ENCODE measurements at regions not wholly inside any gene's neighbourhood (a gene's known extent, or its start where the extent isn't known, plus 50 kb on each side); places are given as distances from the start of the nearest gene placed in this dataset.
"Not testable (repeated sequence)": the region's sequence is repeated elsewhere in the genome, so short reads cannot be mapped to it uniquely, and the experiment has no call there.

DNA sequence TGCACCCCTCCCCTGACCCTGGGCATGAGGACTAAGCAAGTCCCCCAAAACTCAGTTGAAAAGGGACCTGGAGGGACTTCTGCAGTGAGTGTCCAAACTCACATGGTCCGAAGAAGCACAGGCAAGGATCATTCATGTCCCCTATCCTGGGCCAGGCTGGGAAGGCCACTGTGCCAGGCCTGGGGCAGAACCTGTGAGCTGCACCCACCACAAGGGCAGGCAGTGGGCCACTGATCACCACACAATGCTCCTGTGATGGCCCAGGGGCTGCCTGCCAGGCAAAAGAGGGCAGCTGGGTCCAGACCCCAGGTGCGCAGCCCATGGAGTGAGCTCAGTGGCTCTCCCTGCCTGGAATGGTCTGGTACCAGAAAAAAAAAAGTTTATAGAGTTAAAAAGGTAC is 295.4 kb downstream of the CCDC74A start:
- not testable (repeated sequence) for H3K4me1 ChIP-seq (ENCODE audit: control insufficient read depth in 1 of 2, insufficient read depth in 2 of 2, low read length in 2 of 2); H3K27ac ChIP-seq (ENCODE audit: low read length); H3K9me3 ChIP-seq (ENCODE audit: control insufficient read depth in 1 of 2, low read length in 2 of 2); H3K4me3 ChIP-seq (ENCODE audit: low read depth in 1 of 2, low read length in 2 of 2); H3K36me3 ChIP-seq (ENCODE audit: control insufficient read depth in 1 of 2, insufficient read depth in 2 of 2, low read length in 2 of 2); H3K27me3 ChIP-seq (ENCODE audit: low read depth, low read length)

DNA sequence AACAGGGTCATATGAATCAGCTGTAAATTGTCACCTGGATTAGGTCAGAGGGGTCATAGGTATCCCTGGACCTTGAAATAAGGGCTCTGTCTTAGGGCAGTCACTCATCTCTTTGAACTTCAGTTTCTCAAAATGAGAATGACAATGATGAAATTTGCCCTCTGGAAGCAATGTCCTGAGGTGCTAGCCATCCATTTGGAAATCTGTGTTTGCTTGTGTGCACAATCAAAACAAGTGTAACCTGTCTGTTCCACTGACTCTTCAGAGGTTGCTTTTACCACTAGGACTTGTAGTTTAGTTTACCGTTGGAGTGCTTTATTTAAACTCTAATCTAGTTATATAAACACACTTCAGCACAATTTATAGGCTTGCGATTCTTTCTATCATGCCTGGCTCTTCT is 297.3 kb downstream of the CCDC74A start:
- H3K36me3 ChIP-seq (ENCODE audit: control insufficient read depth in 1 of 2, insufficient read depth in 2 of 2, low read length in 2 of 2); H3K9me3 ChIP-seq (ENCODE audit: control insufficient read depth in 1 of 2, low read length in 2 of 2); H3K4me1 ChIP-seq (ENCODE audit: control insufficient read depth in 1 of 2, insufficient read depth in 2 of 2, low read length in 2 of 2); H3K27me3 ChIP-seq (ENCODE audit: low read depth, low read length); H3K4me3 ChIP-seq (ENCODE audit: low read depth in 1 of 2, low read length in 2 of 2); H3K27ac ChIP-seq (ENCODE audit: low read length): not testable (repeated sequence)

DNA sequence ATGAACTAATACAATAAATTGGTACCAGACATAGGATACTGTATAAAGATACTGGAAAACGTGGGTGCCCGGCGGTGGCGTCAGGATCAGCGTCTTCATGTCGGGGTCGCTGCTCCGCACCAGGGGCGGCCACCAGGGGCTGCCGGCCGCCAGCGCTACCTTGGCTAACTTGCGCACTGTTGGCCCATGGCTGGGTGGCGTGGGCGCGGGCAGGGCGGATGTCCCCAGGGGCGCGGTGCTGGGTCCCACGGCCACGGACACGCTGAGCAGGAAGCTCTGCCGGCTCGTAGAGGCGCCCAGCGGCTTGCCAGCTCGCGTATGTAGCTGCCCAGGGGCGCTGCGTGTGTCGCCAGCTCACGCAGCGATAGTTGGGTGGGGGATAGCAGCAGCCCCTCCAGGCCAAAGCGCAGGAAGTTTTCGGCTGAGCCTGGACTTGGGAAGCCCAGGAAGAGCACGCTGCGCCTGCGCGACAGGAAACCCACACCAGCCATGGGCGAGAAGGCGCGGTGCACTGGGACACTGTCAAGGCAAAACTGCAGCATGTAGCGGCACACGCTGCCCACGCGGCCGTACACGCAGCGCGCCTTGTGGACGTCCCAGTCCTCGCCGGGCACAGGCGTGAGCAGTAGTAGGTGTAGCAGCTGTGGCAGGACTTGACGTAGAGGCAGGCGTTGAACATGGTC is 299.9 kb downstream of the CCDC74A start:
- Histone ChIP-seq H3K4me3 (ENCODE audit: low read depth in 1 of 2, low read length in 2 of 2) (no peak overlapping the region), H3K27ac (ENCODE audit: low read length) (no peak overlapping the region), H3K36me3 (ENCODE audit: control insufficient read depth in 1 of 2, insufficient read depth in 2 of 2, low read length in 2 of 2) (no peaks in the 10 kb centered on the region), H3K27me3 (ENCODE audit: low read depth, low read length) (no peaks in the 10 kb centered on the region), H3K9me3 (ENCODE audit: control insufficient read depth in 1 of 2, low read length in 2 of 2) (no peaks in the 10 kb centered on the region), H3K4me1 (ENCODE audit: control insufficient read depth in 1 of 2, insufficient read depth in 2 of 2, low read length in 2 of 2) (no peaks in the 10 kb centered on the region)

DNA sequence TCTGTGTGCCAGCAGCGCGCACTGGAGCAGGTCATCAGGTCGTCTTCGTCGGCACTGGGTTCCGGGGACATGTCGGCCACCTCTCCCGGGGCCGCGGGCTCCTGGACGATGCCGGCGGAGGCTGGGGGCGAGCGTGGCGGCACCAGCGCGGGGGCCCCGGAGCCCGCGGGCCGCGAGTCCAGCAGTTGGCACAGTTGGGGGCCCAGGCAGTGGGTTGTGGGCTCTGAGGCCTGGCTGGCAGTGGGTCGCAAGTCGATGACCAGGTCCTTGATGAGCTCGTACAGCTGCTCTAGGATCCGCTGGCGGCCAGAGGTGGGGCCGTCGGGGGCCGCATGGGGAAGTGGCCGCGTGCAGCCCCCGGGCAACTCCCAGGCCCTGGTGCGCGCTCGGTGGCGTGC is 300.5 kb downstream of the CCDC74A start:
- H3K9me3 ChIP-seq (ENCODE audit: control insufficient read depth in 1 of 2, low read length in 2 of 2), result no peaks in the 10 kb centered on the region
- H3K27me3 ChIP-seq (ENCODE audit: low read depth, low read length), result no peaks in the 10 kb centered on the region
- H3K4me3 ChIP-seq (ENCODE audit: low read depth in 1 of 2, low read length in 2 of 2), result no peak overlapping the region
- H3K27ac ChIP-seq (ENCODE audit: low read length), result no peak overlapping the region
- no peaks in the 10 kb centered on the region for H3K4me1 ChIP-seq (ENCODE audit: control insufficient read depth in 1 of 2, insufficient read depth in 2 of 2, low read length in 2 of 2)
- no peaks in the 10 kb centered on the region for H3K36me3 ChIP-seq (ENCODE audit: control insufficient read depth in 1 of 2, insufficient read depth in 2 of 2, low read length in 2 of 2)

DNA sequence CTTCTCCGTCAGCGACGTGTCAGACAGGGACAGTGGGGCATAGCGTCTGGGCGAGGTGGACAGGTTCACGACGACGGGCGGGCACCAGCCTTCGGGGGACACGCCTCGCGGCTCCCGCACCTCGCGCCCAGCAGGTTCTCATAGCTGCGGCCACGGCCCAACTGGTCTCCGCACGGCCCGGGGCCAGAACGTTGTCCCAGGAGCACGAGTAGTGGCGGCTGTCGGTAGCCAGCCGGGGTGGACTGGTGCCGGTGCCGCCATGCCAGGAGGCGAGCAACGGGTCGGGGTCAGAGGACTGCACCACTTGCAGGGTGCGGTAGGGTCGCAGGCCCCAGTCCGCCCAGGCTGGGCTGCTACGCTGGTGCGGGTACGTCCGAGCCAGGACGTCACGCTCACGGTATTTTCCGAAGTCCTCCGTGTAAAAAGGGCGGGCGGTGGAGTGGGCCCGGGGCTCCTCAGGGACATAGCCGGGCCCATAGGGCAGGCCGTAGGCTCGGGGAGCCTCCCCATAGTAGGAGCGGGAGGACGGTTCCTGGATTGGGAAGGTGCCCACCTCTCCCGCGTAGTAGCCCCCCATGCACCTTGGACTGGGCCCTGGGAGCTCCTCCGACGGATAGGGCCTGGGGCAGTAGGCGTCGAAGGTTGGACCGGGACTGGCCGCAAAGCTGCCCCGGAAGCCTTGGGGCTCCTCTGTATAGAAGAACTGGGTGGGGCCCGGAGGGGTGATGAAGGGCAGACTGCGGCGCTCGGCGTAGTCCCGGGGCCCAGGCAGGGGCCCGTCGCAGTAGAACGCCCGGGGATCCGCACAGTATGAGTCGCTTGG is 301.2 kb downstream of the CCDC74A start:
- H3K9me3 ChIP-seq (ENCODE audit: control insufficient read depth in 1 of 2, low read length in 2 of 2); H3K4me3 ChIP-seq (ENCODE audit: low read depth in 1 of 2, low read length in 2 of 2); H3K36me3 ChIP-seq (ENCODE audit: control insufficient read depth in 1 of 2, insufficient read depth in 2 of 2, low read length in 2 of 2); H3K4me1 ChIP-seq (ENCODE audit: control insufficient read depth in 1 of 2, insufficient read depth in 2 of 2, low read length in 2 of 2); H3K27me3 ChIP-seq (ENCODE audit: low read depth, low read length); H3K27ac ChIP-seq (ENCODE audit: low read length): not testable (repeated sequence)

DNA sequence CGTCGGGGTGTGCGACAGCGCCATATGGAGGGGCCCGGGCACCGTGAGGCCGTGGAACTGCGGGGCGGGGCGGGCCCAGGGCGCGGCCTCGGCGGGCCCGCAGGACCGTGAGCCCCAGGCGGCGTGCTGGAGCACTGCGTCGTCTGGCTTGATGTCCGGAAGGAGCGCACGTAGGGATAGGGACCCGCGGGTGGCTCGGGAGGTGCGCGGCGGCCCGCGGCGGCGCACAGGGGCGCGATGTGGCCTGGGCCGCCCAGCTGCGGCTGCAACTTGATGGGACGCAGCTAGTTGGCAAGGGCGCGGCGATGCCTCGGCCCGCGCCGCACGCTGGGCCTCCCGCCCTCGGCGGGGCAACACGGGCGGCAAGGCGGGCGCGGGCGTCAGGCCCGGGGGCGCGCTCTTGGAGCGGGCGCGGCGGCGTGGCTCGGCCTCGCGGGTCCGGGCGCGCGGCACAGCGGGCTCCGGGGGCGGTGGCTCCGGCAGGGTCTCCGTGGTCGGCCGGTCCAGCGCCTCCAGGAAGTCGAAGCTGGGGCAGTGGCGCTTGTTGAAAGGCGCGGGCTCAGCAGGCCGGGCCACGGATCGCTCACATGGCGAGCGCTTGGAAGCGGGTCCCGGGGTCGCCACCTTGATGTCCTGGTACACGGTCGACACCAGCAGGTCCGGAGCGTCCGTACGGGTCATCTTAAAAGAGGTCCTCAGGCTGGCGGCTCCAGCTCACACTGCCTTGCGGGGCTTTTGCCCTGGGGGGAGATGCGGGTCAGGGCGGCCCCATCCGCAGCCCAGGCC is 302.0 kb downstream of the CCDC74A start:
- not testable (repeated sequence) for H3K4me3 ChIP-seq (ENCODE audit: low read depth in 1 of 2, low read length in 2 of 2); H3K9me3 ChIP-seq (ENCODE audit: control insufficient read depth in 1 of 2, low read length in 2 of 2)

DNA sequence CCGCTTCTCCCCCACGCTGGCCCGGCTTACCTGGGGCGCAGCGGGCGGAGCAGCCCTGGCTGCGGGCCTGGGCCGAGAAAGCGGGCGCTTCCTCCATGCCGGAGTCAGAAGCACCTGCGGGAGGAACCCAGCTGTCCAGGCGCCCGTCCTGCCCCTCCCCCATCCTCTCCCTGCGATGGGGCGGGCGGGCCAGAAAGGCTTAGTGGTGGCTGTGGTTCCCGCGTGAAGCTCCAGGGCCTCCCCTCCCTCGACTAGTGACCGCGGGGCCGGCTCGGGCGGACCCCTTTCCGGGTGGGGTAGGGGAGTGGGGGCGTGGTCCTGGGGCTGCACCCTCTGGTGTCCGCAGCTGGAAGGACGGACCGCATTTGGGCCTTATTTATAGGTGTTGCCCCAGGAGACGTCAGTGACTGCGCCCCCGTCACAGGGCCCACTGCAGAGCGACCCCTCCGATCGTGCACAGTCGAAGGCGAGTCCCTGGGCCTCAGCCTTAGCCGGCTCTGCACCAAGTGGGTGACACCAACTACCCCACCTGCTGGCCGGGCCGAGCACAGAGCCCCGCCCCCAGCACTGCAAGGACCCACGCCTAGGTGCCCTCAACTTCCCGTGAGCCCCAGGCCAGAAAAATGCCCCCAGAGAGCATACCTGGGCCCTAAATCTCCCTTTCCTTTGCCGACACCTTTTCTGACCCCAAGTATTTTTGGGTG is 302.7 kb downstream of the CCDC74A start:
- not testable (repeated sequence) for H3K27me3 ChIP-seq (ENCODE audit: low read depth, low read length); H3K4me3 ChIP-seq (ENCODE audit: low read depth in 1 of 2, low read length in 2 of 2); H3K36me3 ChIP-seq (ENCODE audit: control insufficient read depth in 1 of 2, insufficient read depth in 2 of 2, low read length in 2 of 2); H3K27ac ChIP-seq (ENCODE audit: low read length); H3K4me1 ChIP-seq (ENCODE audit: control insufficient read depth in 1 of 2, insufficient read depth in 2 of 2, low read length in 2 of 2); H3K9me3 ChIP-seq (ENCODE audit: control insufficient read depth in 1 of 2, low read length in 2 of 2)

More for the DNA sequence above, 302.0 kb downstream of the CCDC74A start:
- H3K36me3 ChIP-seq (ENCODE audit: control insufficient read depth in 1 of 2, insufficient read depth in 2 of 2, low read length in 2 of 2); H3K4me1 ChIP-seq (ENCODE audit: control insufficient read depth in 1 of 2, insufficient read depth in 2 of 2, low read length in 2 of 2); H3K27me3 ChIP-seq (ENCODE audit: low read depth, low read length); H3K27ac ChIP-seq (ENCODE audit: low read length): not testable (repeated sequence)

DNA sequence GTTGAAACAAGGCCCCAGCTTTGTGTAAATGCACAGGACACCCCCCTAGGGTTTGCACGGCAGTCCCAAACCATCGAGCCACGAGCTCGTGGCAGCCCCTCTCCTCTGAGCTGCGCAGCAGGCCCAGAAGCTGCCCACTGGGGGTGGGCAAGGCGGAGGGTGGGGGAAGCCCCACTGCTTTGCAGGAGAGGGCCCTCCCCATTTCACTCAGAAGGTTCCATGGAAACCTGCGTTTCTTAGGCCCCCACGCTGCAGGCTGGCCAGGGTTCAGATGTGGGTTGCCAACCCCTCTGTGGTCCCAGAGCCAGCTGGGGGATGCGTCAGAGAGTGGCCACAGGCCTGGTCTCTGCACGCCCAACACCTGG is 303.2 kb downstream of the CCDC74A start:
- H3K9me3 ChIP-seq (ENCODE audit: control insufficient read depth in 1 of 2, low read length in 2 of 2); H3K4me3 ChIP-seq (ENCODE audit: low read depth in 1 of 2, low read length in 2 of 2); H3K36me3 ChIP-seq (ENCODE audit: control insufficient read depth in 1 of 2, insufficient read depth in 2 of 2, low read length in 2 of 2); H3K4me1 ChIP-seq (ENCODE audit: control insufficient read depth in 1 of 2, insufficient read depth in 2 of 2, low read length in 2 of 2); H3K27me3 ChIP-seq (ENCODE audit: low read depth, low read length); H3K27ac ChIP-seq (ENCODE audit: low read length): not testable (repeated sequence)

DNA sequence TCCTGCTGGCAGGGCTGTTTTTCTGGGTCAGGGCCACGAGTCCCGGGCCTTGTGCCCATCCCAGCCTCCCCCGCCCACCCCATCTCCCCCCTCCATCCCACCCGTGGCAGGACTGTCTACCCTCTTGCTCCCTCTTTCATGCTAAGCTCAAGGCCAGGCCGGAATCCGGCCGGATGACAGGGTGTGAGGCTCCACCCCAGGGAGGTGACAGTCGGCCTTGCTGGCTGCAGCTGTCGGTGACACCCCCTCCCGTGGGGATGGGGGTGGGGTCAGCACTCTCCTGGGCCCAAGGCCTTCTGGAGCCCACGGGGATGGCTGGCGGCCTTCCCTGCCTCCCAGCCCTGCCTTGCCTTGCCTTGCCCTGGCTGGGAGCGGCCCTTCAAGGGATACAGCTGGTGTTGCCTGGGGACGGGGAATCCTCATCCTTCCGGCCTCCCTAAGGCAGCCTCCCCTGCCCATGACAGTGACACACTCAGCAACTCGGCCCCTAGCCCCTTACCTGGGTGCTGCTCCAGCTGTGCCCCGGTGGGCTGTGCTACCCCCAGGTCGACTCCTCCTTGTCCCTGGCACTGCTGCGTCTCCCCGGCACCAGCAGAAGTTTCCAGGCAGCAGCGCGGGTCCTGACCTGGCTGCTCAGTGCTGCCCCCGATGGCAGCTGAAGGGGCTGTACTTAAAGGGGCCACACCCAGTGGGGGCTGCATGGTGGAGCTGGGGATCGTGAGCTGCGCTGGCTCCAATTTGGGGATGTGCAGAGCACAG is 303.9 kb downstream of the CCDC74A start:
- not testable (repeated sequence) for H3K4me3 ChIP-seq (ENCODE audit: low read depth in 1 of 2, low read length in 2 of 2); H3K36me3 ChIP-seq (ENCODE audit: control insufficient read depth in 1 of 2, insufficient read depth in 2 of 2, low read length in 2 of 2); H3K27ac ChIP-seq (ENCODE audit: low read length); H3K9me3 ChIP-seq (ENCODE audit: control insufficient read depth in 1 of 2, low read length in 2 of 2); H3K27me3 ChIP-seq (ENCODE audit: low read depth, low read length); H3K4me1 ChIP-seq (ENCODE audit: control insufficient read depth in 1 of 2, insufficient read depth in 2 of 2, low read length in 2 of 2)

DNA sequence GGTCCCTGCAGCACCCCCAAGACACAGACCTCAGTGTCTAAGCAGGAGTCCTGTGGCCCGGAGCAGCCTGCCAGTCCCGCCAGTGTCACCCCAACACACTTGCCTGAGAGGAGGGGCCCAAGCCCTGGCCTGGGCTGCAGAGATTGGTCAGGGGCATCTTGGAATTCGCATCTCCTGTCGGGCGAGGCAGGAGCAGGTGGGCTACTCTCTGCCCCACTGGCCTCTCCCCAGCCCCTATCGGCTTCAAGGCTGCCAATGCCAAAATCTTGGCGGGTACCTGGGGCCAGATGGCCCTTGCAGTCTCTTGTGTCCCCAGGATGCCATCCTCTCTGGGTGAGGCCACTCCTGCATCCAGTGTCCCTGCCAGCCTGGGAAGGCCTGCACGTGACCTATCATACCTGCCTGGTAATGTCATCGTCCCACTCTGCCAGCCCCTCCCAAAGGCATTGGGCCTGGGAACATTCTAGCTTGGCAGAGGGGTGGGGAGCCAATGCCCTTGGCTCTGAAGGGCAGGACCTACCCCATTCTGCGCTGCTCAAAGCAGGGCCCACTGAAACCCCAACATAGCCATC is 304.6 kb downstream of the CCDC74A start:
- H3K4me3 ChIP-seq (ENCODE audit: low read depth in 1 of 2, low read length in 2 of 2); H3K36me3 ChIP-seq (ENCODE audit: control insufficient read depth in 1 of 2, insufficient read depth in 2 of 2, low read length in 2 of 2); H3K4me1 ChIP-seq (ENCODE audit: control insufficient read depth in 1 of 2, insufficient read depth in 2 of 2, low read length in 2 of 2); H3K9me3 ChIP-seq (ENCODE audit: control insufficient read depth in 1 of 2, low read length in 2 of 2); H3K27ac ChIP-seq (ENCODE audit: low read length); H3K27me3 ChIP-seq (ENCODE audit: low read depth, low read length): not testable (repeated sequence)

Measured in muscle layer of duodenum (tissue), 2 donors.